Activated CD8-positive, alpha-beta memory T cell treated with anti-CD3 and anti-CD28 coated beads, Interleukin-2, amount 10 ng/mL, durations not matched to agents 7 days and 5 days (primary cell): ENCODE measurements at regions not wholly inside any gene's neighbourhood (a gene's known extent, or its start where the extent isn't known, plus 50 kb on each side); places are given as distances from the start of the nearest gene placed in this dataset.

Experiments
- ATAC-seq: fragments of 150-1000 bp; cut with Tn5 transposase; one replicate; pipeline ENCODE4 v1.10.0; 2021; ENCODE audit warnings: moderate library complexity
- CTCF ChIA-PET: fragments of 350-600 bp; sonication (Branson Sonifier 250); formaldehyde crosslinking; loops from one replicate; lab custom pipeline; 2021; ENCODE audit warnings: antibody characterized with exemption; lab: Charles Lee
- DNase-seq: peaks from one replicate; pipeline ENCODE4 v3.0.0-alpha.2; 2020
- H3K27ac Mint-ChIP-seq: one replicate; pipeline ENCODE4 v1.8.0; 2021; ENCODE audit warnings: mild to moderate bottlenecking, mixed read lengths
- H3K27me3 Mint-ChIP-seq: one replicate; pipeline ENCODE4 v1.8.0; 2021; ENCODE audit warnings: mixed read lengths
- H3K36me3 Mint-ChIP-seq: one replicate; pipeline ENCODE4 v1.8.0; 2021; ENCODE audit warnings: mild to moderate bottlenecking, mixed read lengths
- H3K4me1 Mint-ChIP-seq: one replicate; pipeline ENCODE4 v1.8.0; 2021; ENCODE audit warnings: mixed read lengths
- H3K4me3 Mint-ChIP-seq: one replicate; pipeline ENCODE4 v1.8.0; 2021; ENCODE audit warnings: mild to moderate bottlenecking, moderate library complexity, mixed read lengths
- H3K9me3 Mint-ChIP-seq: one replicate; pipeline ENCODE4 v1.8.0; 2022; ENCODE audit warnings: low read depth, mixed read lengths

DNA sequence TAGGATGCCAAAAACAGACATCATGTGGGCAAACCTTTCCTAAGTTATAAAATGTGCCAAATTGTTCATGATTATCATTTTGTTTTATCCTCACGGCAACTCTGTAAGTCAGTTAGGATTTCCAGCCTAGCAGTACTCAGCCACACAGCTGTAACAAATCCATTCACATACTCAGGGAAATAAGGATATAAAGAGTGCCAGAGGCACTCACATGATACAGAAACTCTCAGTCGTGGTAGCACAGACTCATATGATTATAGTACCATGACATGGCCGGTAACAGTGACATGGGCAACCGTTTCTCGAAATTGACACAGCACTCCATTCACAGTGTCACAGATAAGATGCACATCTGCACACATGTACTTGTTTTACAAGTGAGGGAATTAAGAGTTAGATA lies 344.2 kb downstream of the LRIG3 start:
- Mint-ChIP-seq H3K36me3 (peaks cover 2% of the 10 kb centered on the region), H3K4me1 (no peaks in the 10 kb centered on the region), H3K9me3 (no peaks in the 10 kb centered on the region), H3K27me3 (no peaks in the 10 kb centered on the region), H3K4me3 (no peak overlapping the region), H3K27ac (no peak overlapping the region)
- ATAC-seq (no peak), DNase-seq (no peak)
- CTCF ChIA-PET, result no interaction called here

DNA sequence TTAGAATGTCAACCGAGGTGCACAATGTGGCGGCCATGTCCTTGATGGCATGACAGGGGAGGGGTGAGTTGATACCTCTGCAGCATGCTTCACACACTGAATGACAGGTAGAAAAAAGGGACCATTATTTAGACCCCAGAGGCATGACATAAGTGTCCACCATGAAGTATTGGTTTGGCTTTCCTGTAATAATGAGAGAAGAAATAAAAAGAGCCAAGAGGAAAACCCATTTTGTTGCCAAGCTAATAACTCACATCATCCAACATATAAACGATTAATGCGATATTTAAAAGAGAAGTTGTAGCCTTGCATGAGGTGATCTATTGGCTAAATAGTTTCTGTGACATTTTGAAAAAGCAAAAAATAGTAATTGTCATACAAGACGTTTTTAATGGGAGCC lies 343.4 kb downstream of the LRIG3 start:
- no peak for ATAC-seq
- DNase-seq, result no peak
- Mint-ChIP-seq H3K27me3 (no peaks in the 10 kb centered on the region), H3K36me3 (peaks cover 2% of the 10 kb centered on the region), H3K9me3 (peaks cover under 1% of the 10 kb centered on the region), H3K4me1 (no peaks in the 10 kb centered on the region), H3K4me3 (no peak overlapping the region), H3K27ac (no peak overlapping the region)
- CTCF ChIA-PET, result no interaction called here

DNA sequence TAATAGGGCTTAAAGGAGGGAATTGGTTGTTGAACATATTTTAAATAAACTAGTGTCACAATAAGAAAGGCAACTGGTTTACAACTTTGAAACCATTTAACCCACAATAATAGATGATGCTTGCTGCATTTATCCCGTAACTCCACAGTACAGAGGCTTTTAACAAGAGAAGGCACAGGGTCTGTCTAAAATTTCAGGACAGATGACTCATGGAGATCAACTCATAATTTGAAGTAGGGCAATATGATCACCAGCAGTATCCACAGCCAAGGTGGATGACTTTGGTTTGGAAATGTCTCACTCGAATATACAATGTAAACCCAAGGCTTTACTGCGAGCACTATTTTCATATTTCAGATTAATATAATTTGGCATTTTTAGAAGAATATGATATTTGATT lies 340.2 kb downstream of the LRIG3 start:
- no peaks in the 10 kb centered on the region for H3K4me1 Mint-ChIP-seq
- H3K4me3 Mint-ChIP-seq, result no peak overlapping the region
- H3K27ac Mint-ChIP-seq, result no peak overlapping the region
- no peak for DNase-seq
- ATAC-seq, result no peak
- peaks cover 1% of the 10 kb centered on the region for H3K9me3 Mint-ChIP-seq
- no peaks in the 10 kb centered on the region for H3K36me3 Mint-ChIP-seq
- H3K27me3 Mint-ChIP-seq, result no peaks in the 10 kb centered on the region
- CTCF ChIA-PET, result no interaction called here

DNA sequence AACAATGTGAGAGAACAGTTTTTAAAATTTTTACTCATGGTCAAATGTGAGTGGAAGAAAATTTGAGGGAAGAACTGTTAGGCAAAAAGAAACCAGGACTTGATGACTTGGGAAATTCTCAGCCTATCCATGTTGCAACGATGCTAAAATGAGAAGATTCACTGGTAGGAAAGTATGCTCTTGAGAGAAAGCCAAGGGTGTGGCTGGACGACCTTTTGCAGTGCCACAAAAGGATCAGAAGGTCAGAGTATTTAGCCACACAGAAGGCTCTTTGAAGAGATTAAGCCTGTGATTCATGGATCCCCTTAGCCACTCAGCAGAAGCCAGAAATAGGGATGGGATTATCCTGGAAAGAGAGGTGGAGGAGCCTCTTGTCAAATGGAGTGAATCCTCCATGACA lies 336.8 kb downstream of the LRIG3 start:
- DNase-seq, result no peak
- Mint-ChIP-seq H3K4me1 (no peaks in the 10 kb centered on the region), H3K36me3 (no peaks in the 10 kb centered on the region), H3K9me3 (peaks cover 1% of the 10 kb centered on the region), H3K4me3 (no peak overlapping the region), H3K27me3 (no peaks in the 10 kb centered on the region), H3K27ac (no peak overlapping the region)
- ATAC-seq, result no peak
- CTCF ChIA-PET, result no interaction called here

DNA sequence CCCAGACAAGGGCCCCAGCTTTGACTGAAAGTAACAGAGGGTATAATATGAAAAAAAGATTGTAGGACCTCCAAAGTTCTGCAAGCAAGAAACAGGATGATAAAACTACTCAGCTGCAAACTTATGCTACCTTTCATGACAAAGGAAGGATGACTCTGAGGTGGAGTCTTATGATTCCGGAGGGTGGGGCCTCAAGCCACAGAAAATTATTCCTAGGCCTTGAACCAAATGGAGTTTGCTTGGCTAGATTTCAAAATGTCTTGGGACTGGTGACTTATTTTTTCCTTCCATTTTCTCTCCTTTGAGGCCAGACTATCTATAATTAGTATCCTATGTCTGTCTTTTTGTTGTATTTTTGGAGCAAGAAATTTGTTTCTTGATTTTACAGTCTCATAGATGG lies 336.4 kb downstream of the LRIG3 start:
- no peaks in the 10 kb centered on the region for H3K27me3 Mint-ChIP-seq
- no peak overlapping the region for H3K4me3 Mint-ChIP-seq
- CTCF ChIA-PET, result no interaction called here
- H3K27ac Mint-ChIP-seq, result no peak overlapping the region
- DNase-seq, result no peak
- no peaks in the 10 kb centered on the region for H3K4me1 Mint-ChIP-seq
- H3K9me3 Mint-ChIP-seq, result peaks cover 1% of the 10 kb centered on the region
- no peaks in the 10 kb centered on the region for H3K36me3 Mint-ChIP-seq
- ATAC-seq, result no peak

DNA sequence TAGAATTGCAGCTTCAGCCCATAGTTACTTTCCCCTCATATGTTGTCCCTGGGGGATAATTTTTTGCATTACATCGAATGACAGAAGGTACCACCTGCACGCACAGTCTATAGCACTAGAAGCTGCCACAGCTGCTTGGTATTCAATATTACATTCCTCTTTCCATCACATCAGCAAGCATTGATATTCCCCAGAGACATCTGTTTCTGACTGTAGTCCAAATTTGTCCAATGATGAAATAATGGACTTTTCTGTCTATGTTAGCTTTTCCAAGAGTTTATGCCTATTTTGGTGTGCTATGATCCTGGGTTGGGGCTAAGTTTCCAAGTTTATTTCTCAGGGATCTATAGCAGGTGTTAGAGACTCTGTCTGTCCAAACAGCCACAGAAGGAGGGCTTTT lies 335.4 kb downstream of the LRIG3 start:
- Mint-ChIP-seq H3K4me1 (no peaks in the 10 kb centered on the region), H3K27ac (no peak overlapping the region), H3K36me3 (no peaks in the 10 kb centered on the region), H3K9me3 (peaks cover 1% of the 10 kb centered on the region), H3K27me3 (no peaks in the 10 kb centered on the region), H3K4me3 (no peak overlapping the region)
- DNase-seq (no peak), ATAC-seq (no peak)
- CTCF ChIA-PET, result no interaction called here

DNA sequence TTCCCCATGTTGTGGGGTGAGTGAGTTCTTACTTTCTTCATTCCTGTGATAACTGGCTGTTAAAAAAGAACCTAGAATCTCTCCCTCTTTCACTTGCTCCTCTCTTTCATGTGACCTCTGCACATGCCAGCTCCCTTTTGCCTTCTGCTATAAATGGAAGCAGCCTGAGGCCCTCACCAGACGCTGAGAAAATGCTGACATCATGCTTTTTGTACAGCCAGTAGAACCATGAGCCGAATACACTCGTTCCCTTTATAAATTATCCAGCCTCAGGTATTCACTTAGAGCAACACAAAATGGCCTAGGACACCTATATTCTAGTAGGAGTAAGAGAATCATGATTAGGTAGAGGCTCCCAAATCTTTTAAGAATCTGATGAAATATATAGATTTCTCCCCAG lies 333.5 kb downstream of the LRIG3 start:
- H3K27ac Mint-ChIP-seq, result no peak overlapping the region
- CTCF ChIA-PET, result no interaction called here
- H3K4me1 Mint-ChIP-seq, result no peaks in the 10 kb centered on the region
- no peaks in the 10 kb centered on the region for H3K27me3 Mint-ChIP-seq
- peaks cover 1% of the 10 kb centered on the region for H3K9me3 Mint-ChIP-seq
- no peak overlapping the region for H3K4me3 Mint-ChIP-seq
- DNase-seq (no peak), ATAC-seq (no peak)
- H3K36me3 Mint-ChIP-seq, result no peaks in the 10 kb centered on the region

DNA sequence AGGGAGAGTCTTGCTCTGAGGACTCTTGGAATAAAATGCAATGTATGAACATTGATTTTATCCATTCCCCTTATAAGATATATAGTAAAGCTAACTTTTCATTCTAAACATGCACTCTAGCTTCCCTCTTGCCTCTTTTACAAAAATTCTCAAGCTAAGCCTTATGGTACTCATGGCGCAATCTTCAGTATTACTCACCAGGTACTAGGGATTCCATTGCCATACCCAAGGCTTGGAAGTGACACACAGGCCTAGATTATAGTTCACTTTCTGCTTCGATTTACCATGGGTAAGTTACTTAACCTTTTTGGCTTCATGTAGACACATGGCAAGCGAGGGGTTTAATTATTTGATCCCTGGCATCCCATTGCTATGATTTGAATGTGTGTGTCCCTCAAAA lies 331.5 kb downstream of the LRIG3 start:
- no peaks in the 10 kb centered on the region for H3K4me1 Mint-ChIP-seq
- H3K27me3 Mint-ChIP-seq, result no peaks in the 10 kb centered on the region
- DNase-seq (no peak), ATAC-seq (no peak)
- no peak overlapping the region for H3K4me3 Mint-ChIP-seq
- no peaks in the 10 kb centered on the region for H3K9me3 Mint-ChIP-seq
- H3K36me3 Mint-ChIP-seq, result no peaks in the 10 kb centered on the region
- CTCF ChIA-PET, result no interaction called here
- H3K27ac Mint-ChIP-seq, result no peak overlapping the region

DNA sequence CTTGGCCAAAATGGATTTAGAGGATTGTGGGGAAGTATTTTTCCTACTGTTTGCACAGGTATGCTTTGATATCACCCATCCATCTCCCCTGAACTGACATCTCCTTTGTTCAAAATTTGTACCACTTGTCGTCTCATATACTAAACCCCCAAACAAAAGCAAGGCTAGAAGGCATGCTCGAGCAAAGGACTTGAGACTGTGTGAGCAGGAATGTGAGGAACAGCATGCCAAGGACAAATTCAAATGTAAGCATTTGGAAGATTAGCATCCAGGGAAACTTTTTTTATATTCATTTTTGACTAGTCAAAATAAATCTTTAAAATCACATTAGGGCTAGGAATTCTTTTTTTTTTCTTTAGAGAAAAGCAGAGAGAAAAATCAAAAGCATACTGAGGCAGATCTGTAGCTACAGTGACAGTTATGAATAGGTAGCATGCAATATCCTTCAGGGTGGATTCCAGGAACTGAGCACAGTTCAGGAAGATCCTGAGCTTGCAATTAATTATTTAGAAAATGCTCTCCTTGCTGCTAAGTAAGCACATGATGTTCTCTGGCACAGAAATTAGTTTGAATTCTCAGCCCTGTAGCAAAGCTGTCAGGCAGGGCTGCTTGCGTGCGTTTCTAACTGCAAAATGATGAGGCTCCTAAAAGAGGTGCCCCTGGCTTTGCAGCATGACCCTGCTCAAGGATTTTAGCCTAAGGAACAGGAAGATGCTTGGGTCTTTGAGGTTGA lies 327.7 kb downstream of the LRIG3 start:
- no peaks in the 10 kb centered on the region for H3K27me3 Mint-ChIP-seq
- no peak overlapping the region for H3K27ac Mint-ChIP-seq
- no peaks in the 10 kb centered on the region for H3K4me1 Mint-ChIP-seq
- no peaks in the 10 kb centered on the region for H3K36me3 Mint-ChIP-seq
- ATAC-seq (no peak), DNase-seq (no peak)
- CTCF ChIA-PET, result no interaction called here
- H3K4me3 Mint-ChIP-seq, result no peak overlapping the region
- H3K9me3 Mint-ChIP-seq, result no peaks in the 10 kb centered on the region

DNA sequence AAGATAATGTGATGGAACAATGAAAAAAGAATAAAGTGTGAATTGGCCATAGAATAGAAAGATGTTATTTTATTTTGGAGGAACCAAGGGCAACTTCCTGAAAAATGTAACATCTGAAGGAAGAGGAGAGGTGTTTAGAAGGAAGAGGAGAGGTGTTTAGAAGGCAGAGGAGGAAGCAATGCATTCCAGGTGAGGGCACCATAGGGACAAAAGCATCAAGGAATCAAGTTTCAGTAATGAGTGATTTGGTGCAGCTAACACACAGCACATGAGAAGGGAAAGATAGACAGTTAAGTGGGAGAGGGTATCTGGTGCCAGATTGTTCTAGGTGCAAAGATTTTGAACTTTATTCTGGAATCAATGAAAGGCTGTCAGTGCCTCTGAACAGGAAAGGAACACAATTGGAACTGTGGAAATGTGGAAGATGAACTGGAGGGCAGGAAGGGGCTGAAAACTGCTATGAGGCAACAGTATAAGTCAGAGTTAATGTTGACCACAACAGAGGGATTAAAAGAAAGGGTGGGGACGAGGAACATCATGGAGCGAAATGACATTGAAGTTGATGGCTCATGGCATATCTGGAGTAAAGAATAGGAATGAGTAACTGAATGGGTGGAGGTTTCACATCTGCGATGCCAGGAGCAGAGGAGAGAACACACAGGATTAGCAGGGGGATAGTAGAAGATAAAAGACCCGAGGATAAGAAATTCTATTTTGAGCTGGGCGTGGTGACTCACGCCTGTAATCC lies 326.6 kb downstream of the LRIG3 start:
- H3K36me3 Mint-ChIP-seq, result no peaks in the 10 kb centered on the region

DNA sequence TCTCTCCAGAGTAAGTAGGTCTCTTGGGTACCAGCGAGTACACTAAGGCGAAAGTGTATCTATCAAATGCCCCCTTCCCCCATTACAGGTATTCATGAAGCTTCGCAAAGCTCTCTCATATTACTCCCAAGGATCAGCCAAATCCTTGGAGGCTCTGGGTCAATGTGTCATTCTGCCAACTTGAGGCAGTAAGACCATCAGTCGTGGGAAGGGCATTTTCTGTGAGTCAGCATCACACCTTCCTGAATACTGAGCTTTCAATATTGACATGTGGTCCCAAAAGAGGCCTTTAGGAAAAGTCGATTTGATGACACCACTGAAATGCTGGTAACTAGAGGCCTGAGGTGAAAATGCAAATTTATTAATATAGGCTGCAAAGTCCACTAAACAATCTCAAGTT lies 323.9 kb downstream of the LRIG3 start:
- CTCF ChIA-PET, result no interaction called here
- H3K27me3 Mint-ChIP-seq, result no peaks in the 10 kb centered on the region
- H3K4me1 Mint-ChIP-seq, result no peaks in the 10 kb centered on the region
- no peaks in the 10 kb centered on the region for H3K36me3 Mint-ChIP-seq
- no peaks in the 10 kb centered on the region for H3K9me3 Mint-ChIP-seq
- H3K4me3 Mint-ChIP-seq, result no peak overlapping the region
- no peak overlapping the region for H3K27ac Mint-ChIP-seq
- DNase-seq (no peak), ATAC-seq (no peak)

More for the DNA sequence above, 326.6 kb downstream of the LRIG3 start:
- H3K9me3 Mint-ChIP-seq, result no peaks in the 10 kb centered on the region
- H3K4me3 Mint-ChIP-seq, result no peak overlapping the region
- DNase-seq, result no peak
- CTCF ChIA-PET, result no interaction called here
- no peaks in the 10 kb centered on the region for H3K4me1 Mint-ChIP-seq
- H3K27ac Mint-ChIP-seq, result no peak overlapping the region
- no peaks in the 10 kb centered on the region for H3K27me3 Mint-ChIP-seq
- ATAC-seq, result no peak

DNA sequence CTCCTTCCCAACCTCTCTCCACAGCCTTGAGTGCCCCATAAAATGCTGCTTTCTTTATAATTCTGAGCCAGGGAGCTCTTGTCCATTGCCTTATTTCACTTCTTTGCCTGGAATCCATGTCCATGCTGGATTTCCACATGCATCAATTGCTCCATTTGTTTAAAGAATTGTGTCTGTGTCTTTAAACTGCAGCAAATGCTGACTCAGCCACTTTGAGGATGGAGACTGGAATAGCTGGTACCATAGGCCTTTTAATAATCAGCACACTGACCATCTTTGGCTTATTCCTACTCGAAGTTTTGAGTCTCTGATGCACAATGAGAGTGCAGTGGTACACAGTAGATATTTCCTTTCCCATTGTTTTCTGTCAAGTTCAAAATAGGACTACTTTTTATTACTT lies 318.8 kb downstream of the LRIG3 start:
- CTCF ChIA-PET, result no interaction called here
- no peak for ATAC-seq

DNA sequence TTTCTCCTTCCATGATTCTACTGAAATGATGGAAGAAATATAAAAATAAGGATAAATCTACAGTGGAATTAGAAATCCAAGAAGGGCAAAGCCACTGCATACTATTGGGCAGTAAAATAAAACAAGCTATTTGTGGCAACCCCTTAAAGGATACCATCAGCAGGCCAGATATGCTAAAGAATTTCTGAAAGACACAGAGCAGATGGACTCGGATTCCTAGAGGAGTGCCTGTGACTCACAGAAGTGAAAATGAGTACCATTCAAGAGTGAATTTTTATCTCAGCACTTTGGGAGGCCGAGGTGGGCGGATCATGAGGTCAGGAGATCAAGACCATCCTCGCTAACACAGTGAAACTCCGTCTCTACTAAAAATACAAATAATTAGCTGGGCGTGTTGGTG lies 318.1 kb downstream of the LRIG3 start:
- Mint-ChIP-seq H3K27ac (no peak overlapping the region), H3K9me3 (peaks cover 4% of the 10 kb centered on the region), H3K4me1 (no peaks in the 10 kb centered on the region), H3K27me3 (no peaks in the 10 kb centered on the region), H3K4me3 (no peak overlapping the region), H3K36me3 (no peaks in the 10 kb centered on the region)
- DNase-seq (no peak), ATAC-seq (no peak)
- CTCF ChIA-PET, result no interaction called here

More for the DNA sequence above, 318.8 kb downstream of the LRIG3 start:
- peaks cover 4% of the 10 kb centered on the region for H3K9me3 Mint-ChIP-seq
- no peaks in the 10 kb centered on the region for H3K27me3 Mint-ChIP-seq
- H3K4me1 Mint-ChIP-seq, result no peaks in the 10 kb centered on the region
- no peak overlapping the region for H3K27ac Mint-ChIP-seq
- no peaks in the 10 kb centered on the region for H3K36me3 Mint-ChIP-seq
- no peak for DNase-seq
- no peak overlapping the region for H3K4me3 Mint-ChIP-seq

DNA sequence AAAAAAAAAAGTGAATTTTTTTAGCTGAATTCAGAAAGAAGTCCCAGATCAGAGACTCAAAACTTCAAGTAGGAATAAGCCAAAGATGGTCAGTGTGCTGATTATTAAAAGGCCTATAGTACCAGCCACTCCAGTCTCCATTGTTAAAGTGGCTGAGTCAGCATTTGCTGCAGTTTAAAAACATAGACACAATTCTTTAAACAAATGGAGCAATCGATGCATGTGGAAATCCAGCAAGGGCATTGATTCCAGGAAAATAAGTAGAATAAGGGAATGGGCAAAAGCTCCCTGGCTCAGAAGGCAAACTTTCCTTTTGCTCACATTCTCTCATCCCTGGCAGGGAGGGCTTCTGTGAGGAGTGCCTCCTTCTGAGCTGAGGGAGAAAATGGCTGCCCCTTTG lies 317.6 kb downstream of the LRIG3 start:
- no peak for ATAC-seq
- Mint-ChIP-seq H3K27ac (no peak overlapping the region), H3K4me3 (no peak overlapping the region), H3K36me3 (no peaks in the 10 kb centered on the region), H3K27me3 (no peaks in the 10 kb centered on the region), H3K9me3 (peaks cover 4% of the 10 kb centered on the region), H3K4me1 (no peaks in the 10 kb centered on the region)
- CTCF ChIA-PET, result no interaction called here
- no peak for DNase-seq
